SK-N-MC (cell line): ENCODE measurements at regions not wholly inside any gene's neighbourhood (a gene's known extent, or its start where the extent isn't known, plus 50 kb on each side); places are given as distances from the start of the nearest gene placed in this dataset.

ENCODE experiments used
- EZH2 ChIP-seq: fragments of 200-600 bp; sonication (generic); IDR thresholded peaks from one replicate; pipeline ENCODE4 v1.6.1; 2017; ENCODE audit warnings: antibody characterized with exemption
- FOXP2 ChIP-seq: optimal IDR thresholded peaks from 2 replicates; pipeline ENCODE3; 2011; ENCODE audit warnings: mild to moderate bottlenecking, moderate library complexity; ENCODE audit not compliant: insufficient read depth; ENCODE audit errors: extremely low read length, control extremely low read depth
- POLR2AphosphoS5 ChIP-seq: IDR thresholded peaks from 2 replicates; pipeline ENCODE4 v1.6.1; 2012; ENCODE audit warnings: mild to moderate bottlenecking, low read depth, low read length, borderline replicate concordance

DNA sequence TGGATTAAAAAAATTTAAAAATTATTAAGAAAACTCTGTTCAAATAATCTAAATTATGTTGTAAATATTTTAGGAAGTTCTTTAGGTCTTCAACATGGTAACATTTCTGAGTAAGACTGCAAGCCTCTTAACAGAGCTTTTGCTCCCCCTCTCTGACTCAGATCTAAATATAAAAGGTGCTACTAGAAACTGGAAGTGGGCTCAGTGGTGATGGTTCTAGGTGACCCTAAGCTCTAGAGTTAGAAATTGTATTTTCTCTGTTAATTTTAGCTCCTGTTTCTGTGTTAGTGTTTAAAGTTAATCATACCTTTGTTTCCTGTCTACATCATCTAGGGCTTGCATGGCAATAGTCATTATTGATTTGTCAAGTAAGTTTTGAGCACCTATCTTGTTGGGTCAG lies 159.9 kb upstream of the MEIS2 start:
- TF ChIP-seq POLR2AphosphoS5 (no peak), EZH2 (no peak), FOXP2 (no peak)
